Gastrocnemius medialis (tissue), 4 donors: ENCODE measurements at regions not wholly inside any gene's neighbourhood (a gene's known extent, or its start where the extent isn't known, plus 50 kb on each side); places are given as distances from the start of the nearest gene placed in this dataset.

Source experiments
- ATAC-seq, 2 donors: fragments of 150-250 bp; one replicate each; pipeline ENCODE4 v1.9.1; 2016
- DNase-seq, 2 donors: peaks; one replicate each; pipeline ENCODE4 v3.0.0-alpha.2; 2019
- H3K27ac ChIP-seq, 4 donors: fragments of 200-600 bp; sonication (generic); 1 replicate in 1 of 4; 2 replicates in 3 of 4; pipeline ENCODE4 v1.5.1; 2016 to 2018; ENCODE audit warnings: mild to moderate bottlenecking in 2 of 4, moderate library complexity in 1 of 4
- H3K27me3 ChIP-seq, 3 donors: fragments of 200-600 bp; sonication (generic) in 2 of 3; 1 replicate in 1 of 3; 2 replicates in 2 of 3; pipeline versions ENCODE4 v1.5.1 to v1.6.0; 2016 to 2019; ENCODE audit warnings: mild to moderate bottlenecking in 1 of 3, moderate library complexity in 1 of 3
- H3K36me3 ChIP-seq, 2 donors: fragments of 200-600 bp; sonication (generic) in 1 of 2; one replicate each; pipeline ENCODE4 v1.5.1; 2017 to 2018
- H3K4me1 ChIP-seq, 2 donors: fragments of 200-600 bp; sonication (generic) in 1 of 2; one replicate each; pipeline ENCODE4 v1.5.1; 2016 to 2017; ENCODE audit warnings: mild to moderate bottlenecking in 2 of 2
- H3K4me3 ChIP-seq, 4 donors: fragments of 200-600 bp; sonication (generic) in 3 of 4; 1 replicate in 1 of 4; 2 replicates in 3 of 4; pipeline ENCODE4 v1.5.1; 2016 to 2019; ENCODE audit warnings: mild to moderate bottlenecking in 2 of 4
- H3K9me3 ChIP-seq, 3 donors: fragments of 200-600 bp; sonication (generic) in 2 of 3; 1 replicate in 1 of 3; 2 replicates in 2 of 3; pipeline ENCODE4 v1.5.1; 2016 to 2019
- CTCF ChIP-seq, 5 experiments: fragments of 450-650 bp in 3 of 5; fragments of 200-600 bp in 2 of 5; sonication (generic) in 2 of 5; IDR thresholded peaks in 4 of 5; conservative IDR thresholded peaks in 1 of 5; 1 replicate in 4 of 5; 2 replicates in 1 of 5; pipeline ENCODE4 v1.5.1; 2016 to 2019; ENCODE audit warnings: antibody characterized with exemption in 5 of 5, mild to moderate bottlenecking in 3 of 5, moderate library complexity in 3 of 5
- POLR2A ChIP-seq, 2 donors: fragments of 450-650 bp; IDR thresholded peaks; one replicate each; pipeline ENCODE4 v1.6.1; 2017; ENCODE audit warnings: antibody characterized with exemption in 2 of 2, mild to moderate bottlenecking in 2 of 2, moderate library complexity in 2 of 2
- in situ Hi-C, 4 donors: fragments of 200-750 bp; cut with MboI; loops; one replicate each; pipeline versions ENCODE4 v1.15.0 to v1.8.0; 2017; ENCODE audit warnings: low sequenced_read_pairs in 4 of 4
- intact Hi-C: fragments of 100-400 bp; cut with DNase I; formaldehyde crosslinking; loops from one replicate; pipeline ENCODE4 v1.15.1; 2023; ENCODE audit warnings: low total_unique reads

- Histone ChIP-seq H3K27me3 (peaks cover 0 to 4% (median 0%) of the 10 kb centered on the region in 3 donors), H3K9me3 (no peaks in the 10 kb centered on the region), H3K4me1 (no peaks in the 10 kb centered on the region), H3K27ac (no peak overlapping the region), H3K4me3 (no peak overlapping the region), H3K36me3 (no peaks in the 10 kb centered on the region)
- no peak for ATAC-seq
- no peak for DNase-seq
- intact Hi-C loops (no loop called here), in situ Hi-C loops (no loop called here)
- TF ChIP-seq CTCF (IDR thresholded peaks at IDR 0.05 in 4 of 5, conservative IDR thresholded peaks at IDR 0.05 in 1 of 5) (no peak), POLR2A (IDR thresholded peaks at IDR 0.05) (no peak)
These were observed 59.4 kb downstream of the RTL6 start for GRCh38 chr22:44438481-44439131.

GRCh38 chr22:44438056-44438455, 60.0 kb downstream of the RTL6 start:
- ATAC-seq (no peak), DNase-seq (no peak)
- peaks cover 0 to 4% (median 0%) of the 10 kb centered on the region in 3 donors for H3K27me3 ChIP-seq
- no peaks in the 10 kb centered on the region for H3K4me1 ChIP-seq
- H3K9me3 ChIP-seq, result no peaks in the 10 kb centered on the region
- no peak overlapping the region for H3K4me3 ChIP-seq
- intact Hi-C loops, result no loop called here
- H3K27ac ChIP-seq, result no peak overlapping the region
- TF ChIP-seq CTCF (IDR thresholded peaks at IDR 0.05 in 4 of 5, conservative IDR thresholded peaks at IDR 0.05 in 1 of 5) (no peak), POLR2A (IDR thresholded peaks at IDR 0.05) (no peak)
- in situ Hi-C loops, result no loop called here
- H3K36me3 ChIP-seq, result no peaks in the 10 kb centered on the region

GRCh38 chr22:44437216-44438055, 60.6 kb downstream of the RTL6 start:
- in situ Hi-C loops, result no loop called here
- ATAC-seq (no peak), DNase-seq (no peak)
- no peaks in the 10 kb centered on the region for H3K36me3 ChIP-seq
- H3K27ac ChIP-seq, result no peak overlapping the region
- H3K4me1 ChIP-seq, result no peaks in the 10 kb centered on the region
- H3K4me3 ChIP-seq, result no peak overlapping the region
- peaks cover 0 to 4% (median 0%) of the 10 kb centered on the region in 3 donors for H3K27me3 ChIP-seq
- no peak for TF ChIP-seq POLR2A (IDR thresholded peaks at IDR 0.05)
- TF ChIP-seq CTCF (IDR thresholded peaks at IDR 0.05 in 4 of 5, conservative IDR thresholded peaks at IDR 0.05 in 1 of 5), result no peak
- no peaks in the 10 kb centered on the region for H3K9me3 ChIP-seq
- intact Hi-C loops, result no loop called here

GRCh38 chr22:44436736-44437135, 61.3 kb downstream of the RTL6 start:
- intact Hi-C loops, result no loop called here
- H3K27me3 ChIP-seq, result peaks cover 0 to 4% (median 0%) of the 10 kb centered on the region in 3 donors
- DNase-seq (no peak), ATAC-seq (no peak)
- no peaks in the 10 kb centered on the region for H3K36me3 ChIP-seq
- no peak overlapping the region for H3K27ac ChIP-seq
- no peaks in the 10 kb centered on the region for H3K9me3 ChIP-seq
- no peak overlapping the region for H3K4me3 ChIP-seq
- in situ Hi-C loops, result no loop called here
- H3K4me1 ChIP-seq, result no peaks in the 10 kb centered on the region
- no peak for TF ChIP-seq POLR2A (IDR thresholded peaks at IDR 0.05)

- Histone ChIP-seq H3K36me3 (no peaks in the 10 kb centered on the region), H3K27me3 (peaks cover 0 to 14% (median 4%) of the 10 kb centered on the region in 3 donors), H3K4me3 (no peak overlapping the region), H3K27ac (no peak overlapping the region), H3K4me1 (no peaks in the 10 kb centered on the region), H3K9me3 (no peaks in the 10 kb centered on the region)
- no peak for ATAC-seq
- intact Hi-C loops, result no loop called here
- in situ Hi-C loops, result no loop called here
- TF ChIP-seq POLR2A (IDR thresholded peaks at IDR 0.05) (no peak), CTCF (IDR thresholded peaks at IDR 0.05 in 4 of 5, conservative IDR thresholded peaks at IDR 0.05 in 1 of 5) (no peak)
- DNase-seq, result no peak
These were observed 66.8 kb downstream of the RTL6 start for GRCh38 chr22:44431256-44431655.
